T-cell (primary cell): ENCODE measurements at regions not wholly inside any gene's neighbourhood (a gene's known extent, or its start where the extent isn't known, plus 50 kb on each side); places are given as distances from the start of the nearest gene placed in this dataset.
"Not testable (repeated sequence)": the region's sequence is repeated elsewhere in the genome, so short reads cannot be mapped to it uniquely, and the experiment has no call there.

Source experiments
- ATAC-seq, 4 experiments: fragments of 200-7000 bp in 3 of 4; fragments of 150-1000 bp in 1 of 4; cut with Tn5 transposase; replicated peaks in 1 of 4; 1 replicate in 3 of 4; 2 replicates in 1 of 4; pipeline ENCODE4 v1.10.0; 2021; ENCODE audit warnings: moderate library complexity in 3 of 4, mild to moderate bottlenecking in 2 of 4, moderate number of reproducible peaks in 1 of 4
- CTCF ChIA-PET, 2 donors: fragments of 300-600 bp; sonication (Branson Sonifier 250); formaldehyde crosslinking; loops; one replicate each; lab custom pipeline; 2022; ENCODE audit warnings: antibody characterized with exemption in 2 of 2; lab: Charles Lee
- POLR2A ChIA-PET, 2 donors: fragments of 300-600 bp; sonication (Branson Sonifier 250); formaldehyde crosslinking; loops; one replicate each; lab custom pipeline; 2022; ENCODE audit warnings: antibody characterized with exemption in 2 of 2; lab: Charles Lee
- DNase-seq, 35 experiments: peaks; one replicate each; pipeline versions ENCODE4 v3.0.0 to v3.0.0-alpha.2; 2013 to 2023
- H3K27ac ChIP-seq: one replicate; pipeline ENCODE4 v1.5.1; 2013; ENCODE audit warnings: low read length
- H3K27me3 ChIP-seq, 2 experiments: replicated peaks in 1 of 2; 1 replicate in 1 of 2; 2 replicates in 1 of 2; pipeline versions ENCODE4 v1.6.1 to v1.7.0; 2013; ENCODE audit warnings: low read length in 1 of 2, mixed read lengths in 1 of 2; ENCODE audit not compliant: control insufficient read depth in 2 of 2, insufficient read depth in 2 of 2; ENCODE audit errors: extremely low read depth in 1 of 2
- H3K36me3 ChIP-seq, 2 donors: 1 replicate in 1 of 2; 2 replicates in 1 of 2; pipeline versions ENCODE4 v1.6.1 to v1.7.0; 2013; ENCODE audit warnings: low read length in 1 of 2; ENCODE audit not compliant: control insufficient read depth in 2 of 2, insufficient read depth in 1 of 2; ENCODE audit errors: extremely low read depth in 1 of 2
- H3K4me1 ChIP-seq, 2 experiments: 1 replicate in 1 of 2; 2 replicates in 1 of 2; pipeline versions ENCODE4 v1.6.1 to v1.7.0; 2013; ENCODE audit warnings: low read length in 2 of 2, mixed read lengths in 1 of 2; ENCODE audit not compliant: insufficient read depth in 2 of 2, control insufficient read depth in 1 of 2; ENCODE audit errors: extremely low read depth in 1 of 2
- H3K4me3 ChIP-seq, 2 donors: 1 replicate in 1 of 2; 2 replicates in 1 of 2; pipeline versions ENCODE4 v1.5.1 to v1.7.0; 2013; ENCODE audit warnings: mild to moderate bottlenecking in 2 of 2, low read length in 1 of 2, moderate library complexity in 1 of 2; ENCODE audit not compliant: control insufficient read depth in 1 of 2; ENCODE audit errors: extremely low read depth in 1 of 2
- H3K9me3 ChIP-seq: 2 replicates; pipeline ENCODE4 v1.7.0; 2013
- H3K27ac Mint-ChIP-seq, 2 donors: one replicate each; pipeline ENCODE4 v1.8.0; 2020 to 2021; ENCODE audit warnings: mild to moderate bottlenecking in 2 of 2, mixed read lengths in 2 of 2
- H3K27me3 Mint-ChIP-seq, 2 donors: one replicate each; pipeline ENCODE4 v1.8.0; 2021 to 2022; ENCODE audit warnings: mixed read lengths in 2 of 2
- H3K36me3 Mint-ChIP-seq: one replicate; pipeline ENCODE4 v1.8.0; 2021; ENCODE audit warnings: mixed read lengths
- H3K4me1 Mint-ChIP-seq, 3 donors: one replicate each; pipeline ENCODE4 v1.8.0; 2020 to 2022; ENCODE audit warnings: mixed read lengths in 3 of 3, mild to moderate bottlenecking in 1 of 3
- H3K4me3 Mint-ChIP-seq, 3 donors: one replicate each; pipeline ENCODE4 v1.8.0; 2020 to 2022; ENCODE audit warnings: mild to moderate bottlenecking in 3 of 3, mixed read lengths in 3 of 3, moderate library complexity in 3 of 3
- H3K9me3 Mint-ChIP-seq, 3 donors: one replicate each; pipeline ENCODE4 v1.8.0; 2020 to 2022; ENCODE audit warnings: mixed read lengths in 3 of 3
- WGBS: methylation state at CpG from one replicate; pipeline ENCODE4 v1.1.5; 2013; ENCODE audit warnings: missing lambda C conversion rate; ENCODE audit not compliant: insufficient coverage; 5-methylcytosine and 5-hydroxymethylcytosine counted together

- H3K27ac ChIP-seq, H3K4me1 Mint-ChIP-seq, H3K9me3 Mint-ChIP-seq, POLR2A ChIA-PET, H3K36me3 ChIP-seq, H3K4me3 ChIP-seq, H3K4me1 ChIP-seq, H3K36me3 Mint-ChIP-seq, H3K9me3 ChIP-seq, CTCF ChIA-PET, H3K4me3 Mint-ChIP-seq, H3K27me3 ChIP-seq, ATAC-seq, DNase-seq, H3K27ac Mint-ChIP-seq, H3K27me3 Mint-ChIP-seq: not testable (repeated sequence)
- 92% methylated on average over 12 of the region's 40 CpGs for WGBS
Measured at GRCh38 chr14:105721996-105722709, 195.8 kb downstream of the TMEM121 start.

- H3K4me3 Mint-ChIP-seq, H3K27ac Mint-ChIP-seq, H3K4me1 Mint-ChIP-seq, CTCF ChIA-PET, H3K9me3 Mint-ChIP-seq, ATAC-seq, DNase-seq, H3K36me3 Mint-ChIP-seq, H3K27ac ChIP-seq, H3K4me3 ChIP-seq, H3K9me3 ChIP-seq, H3K4me1 ChIP-seq, H3K36me3 ChIP-seq, H3K27me3 ChIP-seq, POLR2A ChIA-PET, H3K27me3 Mint-ChIP-seq: not testable (repeated sequence)
- WGBS: no CpG with 5 or more reads among the region's 8 CpGs
Measured at GRCh38 chr14:105723271-105723670, 196.9 kb downstream of the TMEM121 start.

- DNase-seq, H3K27me3 ChIP-seq, H3K4me3 Mint-ChIP-seq, H3K27me3 Mint-ChIP-seq, H3K4me1 Mint-ChIP-seq, H3K36me3 ChIP-seq, H3K4me1 ChIP-seq, CTCF ChIA-PET, ATAC-seq, POLR2A ChIA-PET, H3K27ac ChIP-seq, H3K9me3 ChIP-seq, H3K4me3 ChIP-seq, H3K36me3 Mint-ChIP-seq, H3K27ac Mint-ChIP-seq: not testable (repeated sequence)
- peaks cover 4 to 13% (median 6%) of the 10 kb centered on the region in 3 donors for H3K9me3 Mint-ChIP-seq
- 80% methylated on average over 6 of the region's 15 CpGs for WGBS
Measured at GRCh38 chr14:105723776-105724175, 197.4 kb downstream of the TMEM121 start.

- no CpG with 5 or more reads among the region's 8 CpGs for WGBS
- ATAC-seq, H3K36me3 Mint-ChIP-seq, H3K27ac ChIP-seq, H3K27ac Mint-ChIP-seq, H3K36me3 ChIP-seq, H3K4me1 ChIP-seq, POLR2A ChIA-PET, H3K4me3 ChIP-seq, H3K27me3 ChIP-seq, H3K4me3 Mint-ChIP-seq, CTCF ChIA-PET, H3K9me3 ChIP-seq, H3K4me1 Mint-ChIP-seq: not testable (repeated sequence)
- peak in 1 of 35 experiments; percentile 4 for DNase-seq
- H3K9me3 Mint-ChIP-seq: peaks cover 4 to 10% (median 10%) of the 10 kb centered on the region in 3 donors
- H3K27me3 Mint-ChIP-seq: peaks cover 11 to 12% of the 10 kb centered on the region in 2 donors
Measured at GRCh38 chr14:105729825-105730368, 203.5 kb downstream of the TMEM121 start.

GRCh38 chr14:105730731-105731130, 204.3 kb downstream of the TMEM121 start:
- DNase-seq, H3K4me1 ChIP-seq, H3K27ac ChIP-seq, H3K4me1 Mint-ChIP-seq, H3K36me3 ChIP-seq, H3K36me3 Mint-ChIP-seq, H3K9me3 ChIP-seq, H3K27ac Mint-ChIP-seq, POLR2A ChIA-PET, H3K4me3 Mint-ChIP-seq, H3K27me3 ChIP-seq, H3K4me3 ChIP-seq, CTCF ChIA-PET, ATAC-seq: not testable (repeated sequence)
- H3K27me3 Mint-ChIP-seq: peaks cover 11 to 12% of the 10 kb centered on the region in 2 donors
- peaks cover 4 to 10% (median 10%) of the 10 kb centered on the region in 3 donors for H3K9me3 Mint-ChIP-seq
- WGBS: no CpG with 5 or more reads among the region's 7 CpGs

GRCh38 chr14:105731221-105731985, 205.0 kb downstream of the TMEM121 start:
- peaks cover 4 to 10% (median 10%) of the 10 kb centered on the region in 3 donors for H3K9me3 Mint-ChIP-seq
- H3K27ac ChIP-seq, H3K27ac Mint-ChIP-seq, H3K9me3 ChIP-seq, H3K4me1 ChIP-seq, H3K27me3 ChIP-seq, H3K4me1 Mint-ChIP-seq, H3K4me3 Mint-ChIP-seq, H3K36me3 Mint-ChIP-seq, H3K36me3 ChIP-seq, H3K4me3 ChIP-seq, CTCF ChIA-PET, POLR2A ChIA-PET: not testable (repeated sequence)
- DNase-seq (peak in 1 of 35 experiments; percentile 2), ATAC-seq (peak in 1 of 4 experiments; percentile 17)
- 80% methylated on average over 28 of the region's 31 CpGs for WGBS
- H3K27me3 Mint-ChIP-seq: peaks cover 11 to 12% of the 10 kb centered on the region in 2 donors
